HL-60 (cell line): ENCODE measurements at regions not wholly inside any gene's neighbourhood (a gene's known extent, or its start where the extent isn't known, plus 50 kb on each side); places are given as distances from the start of the nearest gene placed in this dataset.

Source experiments
- DNase-seq, 2 experiments: peaks; one replicate each; pipeline ENCODE4 v3.0.0-alpha.2; 2010 to 2020; ENCODE audit warnings: low read depth in 1 of 2, low spot score in 1 of 2
- H3K27ac ChIP-seq: fragments of 250-450 bp; sonication (Bioruptor Pico); replicated peaks from 2 replicates; pipeline ENCODE4 v1.5.1; 2020; ENCODE audit warnings: mild to moderate bottlenecking, moderate library complexity
- H3K27me3 ChIP-seq: fragments of 250-450 bp; sonication (Bioruptor Pico); 2 replicates; pipeline ENCODE4 v1.5.1; 2021; ENCODE audit warnings: mild to moderate bottlenecking, moderate library complexity; ENCODE audit not compliant: insufficient read depth, poor library complexity, severe bottlenecking
- H3K4me3 ChIP-seq: replicated peaks from 2 replicates; pipeline ENCODE4 v1.5.1; 2011; ENCODE audit warnings: mild to moderate bottlenecking, control low read depth, low read length; ENCODE audit not compliant: insufficient read depth
- CTCF ChIP-seq: IDR thresholded peaks from one replicate; pipeline ENCODE4 v1.5.1; 2011; ENCODE audit warnings: low read length, control low read depth, inconsistent platforms; ENCODE audit not compliant: insufficient read depth
- GABPA ChIP-seq: IDR thresholded peaks from 2 replicates; pipeline ENCODE4 v1.6.1; 2012; ENCODE audit warnings: low read depth
- POLR2AphosphoS5 ChIP-seq: IDR thresholded peaks from 2 replicates; pipeline ENCODE4 v1.6.1; 2012; ENCODE audit warnings: low read depth
- REST ChIP-seq: IDR thresholded peaks from 2 replicates; pipeline ENCODE4 v1.6.1; 2012; ENCODE audit warnings: low read depth; ENCODE audit not compliant: insufficient replicate concordance
- SPI1 ChIP-seq: IDR thresholded peaks from 2 replicates; pipeline ENCODE4 v1.6.1; 2012; ENCODE audit warnings: low read depth, mild to moderate bottlenecking, borderline replicate concordance

- TF ChIP-seq SPI1 (no peak), REST (no peak), CTCF (no peak), GABPA (no peak), POLR2AphosphoS5 (no peak)
- Histone ChIP-seq H3K4me3 (no peak overlapping the region), H3K27ac (no peak overlapping the region), H3K27me3 (no peaks in the 10 kb centered on the region)
- no peak for DNase-seq
These were observed 464.0 kb upstream of the ZNF608 start for GRCh38 chr5:125210242-125210947.

- no peak overlapping the region for H3K4me3 ChIP-seq
- no peak overlapping the region for H3K27ac ChIP-seq
- DNase-seq = no peak
- no peaks in the 10 kb centered on the region for H3K27me3 ChIP-seq
- TF ChIP-seq CTCF = no peak
- TF ChIP-seq GABPA = no peak
- TF ChIP-seq REST = no peak
- TF ChIP-seq SPI1 = no peak
- no peak for TF ChIP-seq POLR2AphosphoS5
These were observed 467.6 kb upstream of the ZNF608 start for GRCh38 chr5:125214080-125214479.

GRCh38 chr5:125215593-125215992 is 469.2 kb upstream of the ZNF608 start:
- no peak overlapping the region for H3K27ac ChIP-seq
- no peaks in the 10 kb centered on the region for H3K27me3 ChIP-seq
- DNase-seq = no peak
- TF ChIP-seq POLR2AphosphoS5 (no peak), GABPA (no peak)
- H3K4me3 ChIP-seq = no peak overlapping the region

GRCh38 chr5:125219710-125220109 is 473.3 kb upstream of the ZNF608 start:
- no peaks in the 10 kb centered on the region for H3K27me3 ChIP-seq
- no peak overlapping the region for H3K27ac ChIP-seq
- no peak overlapping the region for H3K4me3 ChIP-seq
- DNase-seq = no peak
- TF ChIP-seq POLR2AphosphoS5 (no peak), SPI1 (no peak), REST (no peak), GABPA (no peak), CTCF (no peak)
